AG04450 (cell line): ENCODE measurements at regions not wholly inside any gene's neighbourhood (a gene's known extent, or its start where the extent isn't known, plus 50 kb on each side); places are given as distances from the start of the nearest gene placed in this dataset.

ENCODE experiments used
- CTCF ChIA-PET: fragments of 300-600, 350-600 bp; formaldehyde crosslinking; extraction: SDS; loops from one replicate; lab custom pipeline; 2022; ENCODE audit warnings: antibody characterized with exemption, inconsistent platforms; lab: Charles Lee
- POLR2A ChIA-PET: fragments of 350-600 bp; formaldehyde crosslinking; extraction: SDS; loops from one replicate; lab custom pipeline; 2021; ENCODE audit warnings: antibody characterized with exemption, inconsistent platforms; lab: Yijun Ruan, JAX
- DNase-seq: peaks from one replicate; pipeline ENCODE4 v3.0.0-alpha.2; 2011; ENCODE audit warnings: low read depth, low spot score
- H3K27ac ChIP-seq: one replicate; pipeline ENCODE4 v1.5.1; 2012; ENCODE audit warnings: low read depth, low read length, control low read depth
- H3K27me3 ChIP-seq: one replicate; pipeline ENCODE4 v1.6.0; 2012; ENCODE audit warnings: low read length; ENCODE audit not compliant: control insufficient read depth, insufficient read depth
- H3K4me3 ChIP-seq: 2 replicates; pipeline ENCODE4 v1.5.1; 2011; ENCODE audit warnings: mild to moderate bottlenecking, low read depth, low read length, control low read depth
- H3K9me3 ChIP-seq: 2 replicates; pipeline ENCODE4 v1.5.1; 2012; ENCODE audit warnings: low read length; ENCODE audit not compliant: control insufficient read depth, insufficient read depth
- CTCF ChIP-seq: IDR thresholded peaks from 2 replicates; pipeline ENCODE4 v1.5.1; 2011; ENCODE audit warnings: low read depth, low read length, control low read depth, inconsistent platforms

- Histone ChIP-seq H3K27ac (no peak overlapping the region), H3K27me3 (no peaks in the 10 kb centered on the region), H3K4me3 (no peak overlapping the region), H3K9me3 (no peaks in the 10 kb centered on the region; the same call in 1 of the 2 replicates)
- no peak for TF ChIP-seq CTCF
- no peak for DNase-seq
- POLR2A ChIA-PET: no interaction called here
- CTCF ChIA-PET: no interaction called here
Measured at GRCh38 chr20:50271176-50271575, 80.5 kb downstream of the CEBPB start.

GRCh38 chr20:50271612-50272011 lies 81.0 kb downstream of the CEBPB start:
- Histone ChIP-seq H3K27ac (no peak overlapping the region), H3K4me3 (no peak overlapping the region), H3K27me3 (no peaks in the 10 kb centered on the region), H3K9me3 (no peaks in the 10 kb centered on the region; the same call in 1 of the 2 replicates)
- ChIA-PET CTCF (no interaction called here), POLR2A (no interaction called here)
- no peak for TF ChIP-seq CTCF
- no peak for DNase-seq

GRCh38 chr20:50272030-50272723 lies 81.5 kb downstream of the CEBPB start:
- no peaks in the 10 kb centered on the region for H3K27me3 ChIP-seq
- TF ChIP-seq CTCF: no peak
- no peak for DNase-seq
- no peak overlapping the region for H3K27ac ChIP-seq
- ChIA-PET CTCF (no interaction called here), POLR2A (interaction anchor here (0.8 kb wide), 1 partner anchor 13 kb away, joined by 4 read pairs; no protein-coding TSS in a partner anchor)
- no peak overlapping the region for H3K4me3 ChIP-seq
- H3K9me3 ChIP-seq: no peaks in the 10 kb centered on the region; the same call in 1 of the 2 replicates

- ChIA-PET CTCF (no interaction called here), POLR2A (interaction anchor here (0.8 kb wide), 1 partner anchor 12 kb away, joined by 4 read pairs; no protein-coding TSS in a partner anchor)
- Histone ChIP-seq H3K4me3 (no peak overlapping the region), H3K27me3 (no peaks in the 10 kb centered on the region), H3K27ac (no peak overlapping the region), H3K9me3 (no peaks in the 10 kb centered on the region; the same call in 1 of the 2 replicates)
- no peak for TF ChIP-seq CTCF
- DNase-seq: no peak
Measured at GRCh38 chr20:50272724-50273446, 82.3 kb downstream of the CEBPB start.
